ENCODE measurements at regions not wholly inside any gene's neighbourhood (a gene's known extent, or its start where the extent isn't known, plus 50 kb on each side); places are given as distances from the start of the nearest gene placed in this dataset.

DNA sequence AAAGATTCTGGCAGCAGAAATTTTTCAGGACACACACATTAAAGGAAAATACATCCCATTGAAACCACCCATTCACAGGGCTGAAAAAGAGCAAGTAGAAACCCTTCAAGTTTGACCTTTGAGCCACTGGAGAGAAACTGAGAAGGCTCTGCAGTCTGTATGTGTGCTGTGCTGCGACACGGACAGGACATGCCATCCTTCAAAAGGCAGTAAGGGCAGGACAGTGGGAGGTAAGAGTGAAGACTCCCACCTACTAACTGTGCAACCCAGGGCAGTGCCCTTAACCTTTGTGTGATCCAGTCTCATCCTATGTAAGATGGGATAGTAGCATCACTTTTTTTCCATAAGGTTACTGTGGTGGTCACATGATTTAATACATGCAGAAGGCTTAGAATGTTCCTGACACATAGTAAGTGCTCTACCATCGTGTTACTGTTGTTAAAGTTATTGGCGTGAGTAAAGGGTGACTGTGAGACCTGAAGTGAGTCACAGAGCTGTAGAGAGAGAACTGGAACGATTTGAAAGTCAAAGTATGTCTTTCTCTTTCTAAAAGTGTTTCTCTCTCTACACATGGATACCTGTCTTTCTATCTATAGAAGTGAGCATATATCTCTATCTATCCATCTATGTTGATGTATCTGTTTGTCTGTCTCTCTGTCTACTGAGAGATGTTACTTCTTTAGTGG lies 153.7 kb upstream of the OLIG3 start:
- TF ChIP-seq POLR2AphosphoS5 (IDR thresholded peaks at IDR 0.05; ENCODE audit: insufficient read depth in 1 of 2, low read depth in 1 of 2) (no peak), POLR2A (IDR thresholded peaks at IDR 0.05) (no peak)
- TF ChIP-seq, protein P1, sequence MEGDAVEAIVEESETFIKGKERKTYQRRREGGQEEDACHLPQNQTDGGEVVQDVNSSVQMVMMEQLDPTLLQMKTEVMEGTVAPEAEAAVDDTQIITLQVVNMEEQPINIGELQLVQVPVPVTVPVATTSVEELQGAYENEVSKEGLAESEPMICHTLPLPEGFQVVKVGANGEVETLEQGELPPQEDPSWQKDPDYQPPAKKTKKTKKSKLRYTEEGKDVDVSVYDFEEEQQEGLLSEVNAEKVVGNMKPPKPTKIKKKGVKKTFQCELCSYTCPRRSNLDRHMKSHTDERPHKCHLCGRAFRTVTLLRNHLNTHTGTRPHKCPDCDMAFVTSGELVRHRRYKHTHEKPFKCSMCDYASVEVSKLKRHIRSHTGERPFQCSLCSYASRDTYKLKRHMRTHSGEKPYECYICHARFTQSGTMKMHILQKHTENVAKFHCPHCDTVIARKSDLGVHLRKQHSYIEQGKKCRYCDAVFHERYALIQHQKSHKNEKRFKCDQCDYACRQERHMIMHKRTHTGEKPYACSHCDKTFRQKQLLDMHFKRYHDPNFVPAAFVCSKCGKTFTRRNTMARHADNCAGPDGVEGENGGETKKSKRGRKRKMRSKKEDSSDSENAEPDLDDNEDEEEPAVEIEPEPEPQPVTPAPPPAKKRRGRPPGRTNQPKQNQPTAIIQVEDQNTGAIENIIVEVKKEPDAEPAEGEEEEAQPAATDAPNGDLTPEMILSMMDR (IDR thresholded peaks at IDR 0.05), result no peak

Data from vagina (tissue), 2 donors.